ENCODE measurements at regions not wholly inside any gene's neighbourhood (a gene's known extent, or its start where the extent isn't known, plus 50 kb on each side); places are given as distances from the start of the nearest gene placed in this dataset.

GRCh38 chr6:170110201-170111140 lies 180.4 kb downstream of the DLL1 start:
- no peak for DNase-seq

GRCh38 chr6:170108890-170109587 lies 181.8 kb downstream of the DLL1 start:
- no peak for DNase-seq

- no peak for DNase-seq
These were observed 182.4 kb downstream of the DLL1 start for GRCh38 chr6:170108456-170108855.

- no peak for DNase-seq
These were observed 183.2 kb downstream of the DLL1 start for GRCh38 chr6:170107606-170108222.

GRCh38 chr6:170106906-170107525 lies 183.9 kb downstream of the DLL1 start:
- DNase-seq = no peak

GRCh38 chr6:170102582-170103481 lies 188.0 kb downstream of the DLL1 start:
- no peak for DNase-seq

- no peak for DNase-seq
These were observed 188.8 kb downstream of the DLL1 start for GRCh38 chr6:170102038-170102437.

GRCh38 chr6:170101281-170102035 lies 189.4 kb downstream of the DLL1 start:
- no peak for DNase-seq

- no peak for DNase-seq
These were observed 190.8 kb downstream of the DLL1 start for GRCh38 chr6:170100046-170100445.

- DNase-seq = no peak
These were observed 191.5 kb downstream of the DLL1 start for GRCh38 chr6:170099387-170099786.

- no peak for DNase-seq
These were observed 192.3 kb downstream of the DLL1 start for GRCh38 chr6:170098428-170099170.

- no peak for DNase-seq
These were observed 193.1 kb downstream of the DLL1 start for GRCh38 chr6:170097505-170098427.

- no peak for DNase-seq
These were observed 193.9 kb downstream of the DLL1 start for GRCh38 chr6:170096803-170097504.

GRCh38 chr6:170096191-170096802 lies 194.6 kb downstream of the DLL1 start:
- no peak for DNase-seq

- DNase-seq = no peak
These were observed 195.5 kb downstream of the DLL1 start for GRCh38 chr6:170095273-170095981.

GRCh38 chr6:170094686-170095272 lies 196.1 kb downstream of the DLL1 start:
- no peak for DNase-seq

Data from stimulated activated CD4-positive, alpha-beta T cell treated with anti-CD3 and anti-CD28 coated beads, Interleukin-4, amount 100 ng/mL, for 4 hours (primary cell).